Thoracic aorta (tissue), 2 donors: ENCODE measurements at regions not wholly inside any gene's neighbourhood (a gene's known extent, or its start where the extent isn't known, plus 50 kb on each side); places are given as distances from the start of the nearest gene placed in this dataset.

ENCODE experiments used
- ATAC-seq: fragments of 150-250 bp; one replicate; pipeline ENCODE4 v1.8.0; 2017; ENCODE audit warnings: low read depth; ENCODE audit not compliant: insufficient number of reproducible peaks, low FRiP score
- DNase-seq: peaks from one replicate; pipeline ENCODE4 v3.0.0-alpha.2; 2020; ENCODE audit warnings: low spot score
- H3K27ac ChIP-seq, 2 donors: fragments of 200-600 bp; sonication (generic); 1 replicate in 1 of 2; 2 replicates in 1 of 2; pipeline ENCODE4 v1.5.1; 2016; ENCODE audit warnings: mild to moderate bottlenecking in 2 of 2, moderate library complexity in 2 of 2
- H3K27me3 ChIP-seq: fragments of 200-600 bp; sonication (generic); replicated peaks from 2 replicates; pipeline ENCODE4 v1.6.0; 2016; ENCODE audit warnings: mild to moderate bottlenecking; ENCODE audit not compliant: insufficient read depth
- H3K36me3 ChIP-seq: fragments of 200-600 bp; sonication (generic); one replicate; pipeline ENCODE4 v1.5.1; 2016
- H3K4me1 ChIP-seq, 2 donors: fragments of 200-600 bp; sonication (generic); 1 replicate in 1 of 2; 2 replicates in 1 of 2; pipeline versions ENCODE4 v1.5.1 to v1.6.0; 2016; ENCODE audit warnings: low read depth in 2 of 2, mild to moderate bottlenecking in 1 of 2; ENCODE audit not compliant: control insufficient read depth in 1 of 2
- H3K4me3 ChIP-seq: fragments of 200-600 bp; sonication (generic); 2 replicates; pipeline ENCODE4 v1.5.1; 2016; ENCODE audit warnings: mild to moderate bottlenecking
- H3K9me3 ChIP-seq: fragments of 200-600 bp; sonication (generic); 2 replicates; pipeline ENCODE4 v1.5.1; 2016
- TF ChIP-seq, protein P1 (sequence below): fragments of 200-600 bp; sonication (generic); IDR thresholded peaks from one replicate; pipeline ENCODE4 v1.5.1; 2019; ENCODE audit warnings: antibody characterized with exemption

DNA sequence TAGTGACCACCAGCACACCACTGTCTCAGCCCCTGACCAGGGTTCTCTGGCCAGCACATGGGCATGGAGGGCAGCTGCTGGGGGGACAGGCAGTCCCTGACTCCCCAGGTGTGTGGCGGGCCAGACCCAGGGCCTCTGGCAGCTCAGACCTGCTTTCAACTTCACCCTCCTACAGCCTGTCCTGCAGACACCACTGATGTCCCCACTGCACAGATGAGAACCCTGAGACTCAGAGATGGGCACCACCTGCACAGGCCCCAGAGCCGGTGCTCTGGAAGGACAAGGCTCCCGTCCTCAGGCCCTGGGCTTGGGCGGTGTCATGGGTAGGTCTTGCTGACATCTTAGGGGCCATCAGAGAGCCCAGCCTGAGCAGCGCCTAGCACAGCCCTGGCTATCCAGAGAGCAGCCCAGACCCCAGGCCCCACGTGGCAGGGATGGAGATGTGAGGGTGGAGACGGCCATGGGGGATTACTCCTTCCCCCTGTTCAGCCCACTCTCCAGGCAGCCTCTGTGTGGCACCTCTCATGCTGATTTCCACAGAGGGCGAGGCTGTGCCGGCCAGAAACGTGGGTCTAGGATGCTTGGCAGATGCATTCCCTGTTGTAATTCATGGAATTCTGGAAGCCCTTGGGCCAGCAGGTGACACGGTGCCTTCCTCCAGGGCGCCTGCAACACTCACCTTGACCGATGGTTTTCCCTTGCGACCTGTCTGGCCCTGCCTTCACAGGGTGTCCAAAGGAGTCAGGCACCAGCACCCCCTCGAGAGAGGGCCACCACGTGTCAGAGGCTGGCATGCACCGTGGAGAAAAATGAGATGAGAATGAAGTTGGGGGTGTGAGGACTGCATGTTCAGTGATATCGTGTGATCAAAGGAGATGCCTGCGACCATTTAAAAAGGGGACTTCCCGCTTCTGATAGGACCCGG, 61.2 kb upstream of the GLI2 start:
- Histone ChIP-seq H3K36me3 (no peaks in the 10 kb centered on the region), H3K9me3 (no peaks in the 10 kb centered on the region), H3K27me3 (peaks cover 12% of the 10 kb centered on the region), H3K4me1 (no peaks in the 10 kb centered on the region), H3K4me3 (no peak overlapping the region), H3K27ac (no peak overlapping the region)
- no peak for ATAC-seq
- TF ChIP-seq, protein P1, sequence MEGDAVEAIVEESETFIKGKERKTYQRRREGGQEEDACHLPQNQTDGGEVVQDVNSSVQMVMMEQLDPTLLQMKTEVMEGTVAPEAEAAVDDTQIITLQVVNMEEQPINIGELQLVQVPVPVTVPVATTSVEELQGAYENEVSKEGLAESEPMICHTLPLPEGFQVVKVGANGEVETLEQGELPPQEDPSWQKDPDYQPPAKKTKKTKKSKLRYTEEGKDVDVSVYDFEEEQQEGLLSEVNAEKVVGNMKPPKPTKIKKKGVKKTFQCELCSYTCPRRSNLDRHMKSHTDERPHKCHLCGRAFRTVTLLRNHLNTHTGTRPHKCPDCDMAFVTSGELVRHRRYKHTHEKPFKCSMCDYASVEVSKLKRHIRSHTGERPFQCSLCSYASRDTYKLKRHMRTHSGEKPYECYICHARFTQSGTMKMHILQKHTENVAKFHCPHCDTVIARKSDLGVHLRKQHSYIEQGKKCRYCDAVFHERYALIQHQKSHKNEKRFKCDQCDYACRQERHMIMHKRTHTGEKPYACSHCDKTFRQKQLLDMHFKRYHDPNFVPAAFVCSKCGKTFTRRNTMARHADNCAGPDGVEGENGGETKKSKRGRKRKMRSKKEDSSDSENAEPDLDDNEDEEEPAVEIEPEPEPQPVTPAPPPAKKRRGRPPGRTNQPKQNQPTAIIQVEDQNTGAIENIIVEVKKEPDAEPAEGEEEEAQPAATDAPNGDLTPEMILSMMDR = no peak
- DNase-seq = no peak

DNA sequence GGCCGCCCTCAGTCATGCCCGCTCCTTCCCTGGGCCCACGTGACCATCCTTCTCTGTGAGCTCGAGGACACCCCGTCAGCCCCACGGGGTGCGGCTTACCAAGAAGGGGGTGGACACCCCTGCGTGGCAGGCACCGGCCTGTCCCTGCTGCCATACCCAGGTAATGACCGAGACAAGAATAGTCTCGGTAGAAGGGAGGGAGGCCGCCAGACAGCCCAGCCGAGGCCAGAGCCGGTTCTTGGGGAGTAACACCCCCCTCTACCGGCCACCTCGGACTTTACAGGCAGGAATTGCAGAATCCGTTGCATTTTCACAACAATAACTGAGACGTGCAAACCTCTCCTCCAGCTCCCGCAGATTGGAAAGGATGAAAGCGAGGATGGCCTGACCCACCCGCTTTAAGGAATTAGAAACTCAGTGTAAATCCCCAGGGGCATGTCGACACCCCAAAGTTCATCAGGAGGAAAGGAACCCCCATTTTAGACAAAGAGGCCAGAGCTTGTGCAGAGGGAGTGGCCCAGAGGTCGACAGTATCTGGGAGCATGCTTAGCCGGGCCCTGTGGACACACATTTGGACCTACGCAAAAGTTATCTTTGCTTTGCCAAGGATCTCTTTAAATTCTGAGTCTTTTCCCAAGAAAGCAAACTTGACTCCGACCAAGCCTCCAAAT, 60.1 kb upstream of the GLI2 start:
- H3K27ac ChIP-seq = no peak overlapping the region
- ATAC-seq (no peak), DNase-seq (no peak)
- TF ChIP-seq, protein P1 = peak; percentile 70
- H3K4me3 ChIP-seq = no peak overlapping the region
- no peaks in the 10 kb centered on the region for H3K9me3 ChIP-seq
- peaks cover 3% of the 10 kb centered on the region for H3K27me3 ChIP-seq
- peaks cover 0 to 5% of the 10 kb centered on the region in 2 donors for H3K4me1 ChIP-seq
- no peaks in the 10 kb centered on the region for H3K36me3 ChIP-seq

DNA sequence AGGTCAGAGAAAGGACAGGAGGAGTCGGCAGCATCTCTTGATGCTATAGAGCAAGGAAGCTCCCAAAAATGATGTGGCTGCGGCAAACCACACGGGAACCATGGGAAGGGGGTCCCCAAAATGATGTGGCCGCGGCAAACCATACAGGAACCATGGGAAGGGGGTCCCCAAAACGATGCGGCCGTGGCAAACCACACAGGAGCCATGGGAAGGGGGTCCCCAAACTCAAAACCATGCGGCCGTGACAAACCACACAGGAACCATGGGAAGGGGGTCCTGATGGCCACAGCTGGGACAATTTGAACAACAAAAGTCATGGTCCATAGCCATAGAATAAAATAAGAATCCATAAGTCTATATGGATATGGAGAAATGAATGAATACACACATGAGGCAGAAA, 58.4 kb upstream of the GLI2 start:
- Histone ChIP-seq H3K27ac (no peak overlapping the region), H3K36me3 (no peaks in the 10 kb centered on the region), H3K4me1 (peaks cover 0 to 5% of the 10 kb centered on the region in 2 donors), H3K27me3 (no peaks in the 10 kb centered on the region), H3K9me3 (no peaks in the 10 kb centered on the region), H3K4me3 (no peak overlapping the region)
- DNase-seq (no peak), ATAC-seq (no peak)
- TF ChIP-seq, protein P1 = no peak

DNA sequence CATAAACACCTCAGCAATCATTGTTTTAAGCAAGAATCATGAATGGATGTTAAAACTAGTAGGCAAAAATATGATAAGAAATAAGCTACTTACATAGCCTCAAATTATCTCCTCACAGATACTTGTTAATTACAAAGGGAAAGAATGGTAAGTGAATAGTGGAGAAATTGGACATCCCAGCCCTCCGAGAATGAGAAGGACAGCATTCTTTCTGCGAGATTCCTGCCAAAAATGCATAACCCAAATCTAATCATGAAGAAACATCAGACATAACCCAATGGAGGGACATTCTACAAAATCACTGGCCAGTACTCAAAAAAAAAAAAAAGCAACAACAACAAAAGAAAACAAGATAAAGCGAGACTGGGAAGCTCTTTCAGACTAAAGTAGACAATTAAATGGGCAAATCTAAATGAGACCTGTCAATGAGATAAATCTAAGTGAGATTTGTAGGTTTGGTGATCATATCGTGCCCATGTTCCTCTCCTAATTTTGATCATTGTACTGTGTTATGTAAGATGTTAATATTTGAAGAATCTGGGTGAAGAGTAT, 57.9 kb upstream of the GLI2 start:
- DNase-seq (no peak), ATAC-seq (no peak)
- H3K4me3 ChIP-seq = no peak overlapping the region
- no peaks in the 10 kb centered on the region for H3K9me3 ChIP-seq
- H3K4me1 ChIP-seq = peaks cover 0 to 5% of the 10 kb centered on the region in 2 donors
- H3K36me3 ChIP-seq = no peaks in the 10 kb centered on the region
- no peak overlapping the region for H3K27ac ChIP-seq
- H3K27me3 ChIP-seq = no peaks in the 10 kb centered on the region
- TF ChIP-seq, protein P1 = no peak

DNA sequence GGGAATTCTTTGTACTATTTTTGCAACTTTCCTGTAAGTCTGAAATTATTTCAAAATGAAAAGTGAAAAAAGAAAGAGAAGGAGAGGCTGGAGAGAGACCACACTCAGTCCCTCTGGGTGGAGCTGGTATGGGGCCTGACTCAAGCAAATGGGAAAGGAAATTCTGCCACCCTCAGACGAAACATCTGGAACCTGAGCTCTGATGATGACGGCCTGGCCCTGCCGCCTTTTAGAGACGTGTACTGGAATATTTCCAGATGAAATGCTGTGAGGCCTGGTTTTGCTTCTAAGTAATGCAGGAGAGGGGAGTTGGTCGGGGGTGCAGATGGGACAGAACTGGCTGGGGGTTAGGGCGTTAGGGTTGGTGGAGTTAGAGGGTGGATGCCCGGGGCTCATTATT, 57.4 kb upstream of the GLI2 start:
- H3K9me3 ChIP-seq = no peaks in the 10 kb centered on the region
- peaks cover 0 to 5% of the 10 kb centered on the region in 2 donors for H3K4me1 ChIP-seq
- ATAC-seq = peak; percentile 7
- H3K27ac ChIP-seq = no peak overlapping the region
- no peaks in the 10 kb centered on the region for H3K27me3 ChIP-seq
- no peak for DNase-seq
- no peaks in the 10 kb centered on the region for H3K36me3 ChIP-seq
- no peak overlapping the region for H3K4me3 ChIP-seq
- TF ChIP-seq, protein P1 = no peak
